ENCODE measurements at regions not wholly inside any gene's neighbourhood (a gene's known extent, or its start where the extent isn't known, plus 50 kb on each side); places are given as distances from the start of the nearest gene placed in this dataset.

GRCh38 chr4:130335417-130336194, 1239.7 kb downstream of the C4orf33 start:
- no peak for DNase-seq (ENCODE audit: low spot score)

GRCh38 chr4:130336585-130337217, 1240.7 kb downstream of the C4orf33 start:
- no peak for DNase-seq (ENCODE audit: low spot score)

GRCh38 chr4:130338851-130339250, 1242.9 kb downstream of the C4orf33 start:
- DNase-seq (ENCODE audit: low spot score), result no peak

- DNase-seq (ENCODE audit: low spot score), result no peak
Measured at GRCh38 chr4:130349745-130350144, 1253.8 kb downstream of the C4orf33 start.

GRCh38 chr4:130356873-130357272, 1260.9 kb downstream of the C4orf33 start:
- DNase-seq (ENCODE audit: low spot score), result no peak

- no peak for DNase-seq (ENCODE audit: low spot score)
Measured at GRCh38 chr4:130359542-130359941, 1263.6 kb downstream of the C4orf33 start.

- no peak for DNase-seq (ENCODE audit: low spot score)
Measured at GRCh38 chr4:130361616-130362015, 1265.7 kb downstream of the C4orf33 start.

GRCh38 chr4:130368668-130369067, 1272.7 kb downstream of the C4orf33 start:
- DNase-seq (ENCODE audit: low spot score), result no peak

GRCh38 chr4:130393231-130393630, 1297.3 kb downstream of the C4orf33 start:
- no peak for DNase-seq (ENCODE audit: low spot score)

- DNase-seq (ENCODE audit: low spot score), result no peak
Measured at GRCh38 chr4:130393642-130394041, 1297.7 kb downstream of the C4orf33 start.

GRCh38 chr4:130395871-130396270, 1299.9 kb downstream of the C4orf33 start:
- no peak for DNase-seq (ENCODE audit: low spot score)

- no peak for DNase-seq (ENCODE audit: low spot score)
Measured at GRCh38 chr4:130403221-130403620, 1307.3 kb downstream of the C4orf33 start.

GRCh38 chr4:130416228-130416627, 1320.3 kb downstream of the C4orf33 start:
- DNase-seq (ENCODE audit: low spot score), result no peak

- DNase-seq (ENCODE audit: low spot score), result no peak
Measured at GRCh38 chr4:130419211-130419975, 1323.4 kb downstream of the C4orf33 start.

GRCh38 chr4:130422261-130422660, 1326.3 kb downstream of the C4orf33 start:
- no peak for DNase-seq (ENCODE audit: low spot score)

GRCh38 chr4:130424211-130424610, 1328.3 kb downstream of the C4orf33 start:
- DNase-seq (ENCODE audit: low spot score), result no peak

GRCh38 chr4:130432289-130432688, 1336.3 kb downstream of the C4orf33 start:
- DNase-seq (ENCODE audit: low spot score), result no peak

GRCh38 chr4:130449741-130450140, 1353.8 kb downstream of the C4orf33 start:
- no peak for DNase-seq (ENCODE audit: low spot score)

GRCh38 chr4:130468340-130468739, 1372.4 kb downstream of the C4orf33 start:
- DNase-seq (ENCODE audit: low spot score), result no peak

- DNase-seq (ENCODE audit: low spot score), result no peak
Measured at GRCh38 chr4:130478406-130478805, 1382.5 kb downstream of the C4orf33 start.

GRCh38 chr4:130479020-130479419, 1383.1 kb downstream of the C4orf33 start:
- DNase-seq (ENCODE audit: low spot score), result no peak

GRCh38 chr4:130479674-130480073, 1383.7 kb downstream of the C4orf33 start:
- no peak for DNase-seq (ENCODE audit: low spot score)

- DNase-seq (ENCODE audit: low spot score), result no peak
Measured at GRCh38 chr4:130484826-130485225, 1388.9 kb downstream of the C4orf33 start.

All from CD4-positive, alpha-beta T cell treated with Interleukin-15 for 4 hours (primary cell).